ENCODE measurements at regions not wholly inside any gene's neighbourhood (a gene's known extent, or its start where the extent isn't known, plus 50 kb on each side); places are given as distances from the start of the nearest gene placed in this dataset.
A peak's percentile ranks its signal among the peaks of the same experiment; 100 is the strongest.
"Not testable (repeated sequence)": the region's sequence is repeated elsewhere in the genome, so short reads cannot be mapped to it uniquely, and the experiment has no call there.

GRCh38 chr6:144935661-144936060 lies 650.5 kb downstream of the UTRN start:
- DNase-seq, result no peak

- DNase-seq, result peak; percentile 11
These were observed 651.6 kb downstream of the UTRN start for GRCh38 chr6:144936764-144937163.

- peak; percentile 47 for DNase-seq
These were observed 654.8 kb downstream of the UTRN start for GRCh38 chr6:144939921-144940320.

GRCh38 chr6:144944106-144944505 lies 659.0 kb downstream of the UTRN start:
- DNase-seq, result no peak

GRCh38 chr6:144947398-144947976 lies 662.4 kb downstream of the UTRN start:
- DNase-seq, result no peak

- no peak for DNase-seq
These were observed 666.7 kb downstream of the UTRN start for GRCh38 chr6:144951730-144952437.

- DNase-seq, result no peak
These were observed 667.5 kb downstream of the UTRN start for GRCh38 chr6:144952456-144953240.

- peak; percentile 59 for DNase-seq
These were observed 668.6 kb downstream of the UTRN start for GRCh38 chr6:144953552-144954240.

- DNase-seq, result no peak
These were observed 669.1 kb downstream of the UTRN start for GRCh38 chr6:144954241-144954556.

GRCh38 chr6:144955392-144955791 lies 670.3 kb downstream of the UTRN start:
- DNase-seq, result no peak

- peak; percentile 31 for DNase-seq
These were observed 670.7 kb downstream of the UTRN start for GRCh38 chr6:144955859-144956258.

- DNase-seq, result not testable (repeated sequence)
These were observed 671.6 kb downstream of the UTRN start for GRCh38 chr6:144956697-144957096.

- no peak for DNase-seq
These were observed 672.3 kb downstream of the UTRN start for GRCh38 chr6:144957236-144957937.

- no peak for DNase-seq
These were observed 684.0 kb downstream of the UTRN start for GRCh38 chr6:144969154-144969553.

- no peak for DNase-seq
These were observed 684.6 kb downstream of the UTRN start for GRCh38 chr6:144969602-144970272.

- DNase-seq, result peak; percentile 35
These were observed 692.2 kb downstream of the UTRN start for GRCh38 chr6:144977250-144977864.

- DNase-seq, result no peak
These were observed 693.1 kb downstream of the UTRN start for GRCh38 chr6:144978208-144978607.

GRCh38 chr6:144986271-144986670 lies 701.1 kb downstream of the UTRN start:
- no peak for DNase-seq

GRCh38 chr6:144989319-144990107 lies 704.4 kb downstream of the UTRN start:
- DNase-seq, result no peak

GRCh38 chr6:144990784-144991183 lies 705.6 kb downstream of the UTRN start:
- no peak for DNase-seq

- peak; percentile 10 for DNase-seq
These were observed 708.7 kb downstream of the UTRN start for GRCh38 chr6:144993870-144994269.
